ENCODE measurements at regions not wholly inside any gene's neighbourhood (a gene's known extent, or its start where the extent isn't known, plus 50 kb on each side); places are given as distances from the start of the nearest gene placed in this dataset.

DNA sequence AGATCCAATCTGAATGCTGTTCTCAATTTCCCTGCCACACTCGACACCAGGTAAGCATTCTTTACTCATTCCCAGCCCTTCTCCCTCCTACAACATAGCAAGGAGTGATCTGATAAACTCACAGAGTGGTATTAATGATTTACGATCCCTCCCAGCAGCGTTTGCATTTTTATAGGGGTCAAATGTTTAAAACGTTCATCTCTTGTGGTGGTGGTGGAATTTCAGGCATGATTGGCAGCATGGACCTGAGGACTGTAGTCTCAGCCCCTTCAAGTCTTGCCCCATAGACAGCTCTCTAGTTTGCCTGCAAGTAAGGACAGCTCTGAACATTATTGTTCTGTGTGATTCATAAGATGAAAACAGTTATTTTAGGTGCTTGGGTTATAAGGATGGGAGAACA lies 565.7 kb downstream of the EFNB2 start:
- Histone ChIP-seq H3K4me1 (ENCODE audit: low read length) (no peaks in the 10 kb centered on the region), H3K9me3 (ENCODE audit: low read length) (peaks cover 14% of the 10 kb centered on the region), H3K4me3 (ENCODE audit: low read length) (no peak overlapping the region), H3K36me3 (ENCODE audit: insufficient read depth, low read length) (no peaks in the 10 kb centered on the region), H3K4me2 (ENCODE audit: low read depth, low read length, poor library complexity, severe bottlenecking) (no peak overlapping the region), H3K9ac (ENCODE audit: low read length) (no peak overlapping the region), H4K20me1 (ENCODE audit: insufficient read depth, low read depth, low read length) (no peaks in the 10 kb centered on the region), H3K27ac (ENCODE audit: low read length) (no peak overlapping the region), H3K9me2 (replicated peaks; ENCODE audit: insufficient read depth, low read length) (no peaks in the 10 kb centered on the region), H2AFZ (ENCODE audit: low read length) (no peak overlapping the region), H3K27me3 (ENCODE audit: low read length) (no peaks in the 10 kb centered on the region), H3K79me2 (ENCODE audit: low read length) (no peaks in the 10 kb centered on the region)
- DNase-seq: no peak

DNA sequence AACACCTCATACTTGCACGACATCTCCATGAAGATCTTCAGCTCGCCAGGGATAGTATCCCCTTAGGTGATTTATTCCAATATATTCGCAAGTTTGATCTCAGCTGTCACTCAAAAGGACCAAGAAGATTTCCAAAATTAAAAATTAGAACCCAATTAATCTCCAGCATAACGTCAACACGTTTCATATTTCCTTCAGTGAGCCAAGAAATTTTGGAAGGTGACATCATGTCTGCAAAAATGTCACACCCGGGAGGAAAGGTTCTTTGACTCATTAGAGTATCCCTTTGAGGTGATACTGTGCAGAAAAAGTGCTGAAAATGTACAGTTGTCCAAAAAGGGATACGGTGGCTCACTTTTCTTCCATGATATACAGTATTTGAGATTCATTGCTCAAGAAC lies 569.6 kb downstream of the EFNB2 start:
- DNase-seq: no peak
- Histone ChIP-seq H3K9me3 (ENCODE audit: low read length) (peaks cover 14% of the 10 kb centered on the region; the same call in 1 of the 2 replicates), H2AFZ (ENCODE audit: low read length) (no peak overlapping the region), H3K4me3 (ENCODE audit: low read length) (no peak overlapping the region), H3K27me3 (ENCODE audit: low read length) (no peaks in the 10 kb centered on the region), H3K9me2 (replicated peaks; ENCODE audit: insufficient read depth, low read length) (no peaks in the 10 kb centered on the region), H3K4me2 (ENCODE audit: low read depth, low read length, poor library complexity, severe bottlenecking) (no peak overlapping the region), H3K27ac (ENCODE audit: low read length) (no peak overlapping the region), H3K9ac (ENCODE audit: low read length) (no peak overlapping the region), H3K79me2 (ENCODE audit: low read length) (no peaks in the 10 kb centered on the region), H4K20me1 (ENCODE audit: insufficient read depth, low read depth, low read length) (no peaks in the 10 kb centered on the region), H3K36me3 (ENCODE audit: insufficient read depth, low read length) (no peaks in the 10 kb centered on the region), H3K4me1 (ENCODE audit: low read length) (no peaks in the 10 kb centered on the region)

DNA sequence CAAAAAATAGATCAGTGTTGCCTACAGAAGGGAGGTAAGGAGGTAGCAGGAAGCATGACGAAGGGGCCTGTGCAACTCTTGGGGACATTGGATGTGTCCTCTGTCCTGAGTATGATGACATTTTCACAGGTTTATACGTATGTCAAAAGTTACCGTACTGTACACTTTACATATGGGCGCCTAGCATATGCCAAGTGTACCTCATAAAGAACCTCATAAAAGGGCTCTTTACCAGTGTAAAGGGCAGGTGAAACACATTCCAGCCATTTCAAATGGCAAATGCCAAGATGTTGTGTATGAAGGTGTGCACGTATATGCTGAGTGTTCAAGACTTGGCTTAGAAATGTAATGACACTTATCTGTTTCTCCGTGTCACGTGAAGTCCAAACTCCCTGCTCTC lies 573.4 kb downstream of the EFNB2 start:
- no peaks in the 10 kb centered on the region for H3K4me1 ChIP-seq (ENCODE audit: low read length)
- H3K4me3 ChIP-seq (ENCODE audit: low read length): no peak overlapping the region
- DNase-seq: no peak
- H3K36me3 ChIP-seq (ENCODE audit: insufficient read depth, low read length): no peaks in the 10 kb centered on the region
- H3K27me3 ChIP-seq (ENCODE audit: low read length): no peaks in the 10 kb centered on the region
- H3K9ac ChIP-seq (ENCODE audit: low read length): no peak overlapping the region
- peaks cover 13% of the 10 kb centered on the region; the same call in 1 of the 2 replicates for H3K9me3 ChIP-seq (ENCODE audit: low read length)
- H2AFZ ChIP-seq (ENCODE audit: low read length): no peak overlapping the region
- H3K4me2 ChIP-seq (ENCODE audit: low read depth, low read length, poor library complexity, severe bottlenecking): no peak overlapping the region
- no peaks in the 10 kb centered on the region for H3K9me2 ChIP-seq (replicated peaks; ENCODE audit: insufficient read depth, low read length)
- no peaks in the 10 kb centered on the region for H4K20me1 ChIP-seq (ENCODE audit: insufficient read depth, low read depth, low read length)
- no peak overlapping the region for H3K27ac ChIP-seq (ENCODE audit: low read length)
- no peaks in the 10 kb centered on the region for H3K79me2 ChIP-seq (ENCODE audit: low read length)

DNA sequence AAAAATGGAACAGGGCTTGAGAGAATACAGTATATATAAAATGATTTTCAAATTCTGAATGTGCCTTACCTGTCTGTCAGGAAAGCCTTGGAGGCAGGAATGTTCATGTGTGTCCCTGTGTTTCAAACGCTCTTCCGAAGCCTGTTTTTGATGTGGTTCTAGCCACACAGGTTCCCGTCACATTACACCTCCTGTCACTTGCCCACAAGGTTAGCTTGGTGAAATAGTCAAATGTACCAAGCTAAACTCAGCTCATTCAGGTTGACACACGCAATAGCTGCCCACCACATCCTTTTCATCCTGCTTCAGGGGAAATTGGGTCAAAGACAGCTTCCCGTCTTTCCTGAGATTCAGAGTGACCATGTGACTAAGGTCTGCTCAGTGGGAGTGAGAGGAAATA lies 574.0 kb downstream of the EFNB2 start:
- Histone ChIP-seq H3K79me2 (ENCODE audit: low read length) (no peaks in the 10 kb centered on the region), H3K4me1 (ENCODE audit: low read length) (no peaks in the 10 kb centered on the region), H3K4me3 (ENCODE audit: low read length) (no peak overlapping the region), H3K9ac (ENCODE audit: low read length) (no peak overlapping the region), H4K20me1 (ENCODE audit: insufficient read depth, low read depth, low read length) (no peaks in the 10 kb centered on the region), H3K27ac (ENCODE audit: low read length) (no peak overlapping the region), H3K4me2 (ENCODE audit: low read depth, low read length, poor library complexity, severe bottlenecking) (no peak overlapping the region), H3K9me3 (ENCODE audit: low read length) (peaks cover 13% of the 10 kb centered on the region; the same call in 1 of the 2 replicates), H2AFZ (ENCODE audit: low read length) (no peak overlapping the region), H3K27me3 (ENCODE audit: low read length) (no peaks in the 10 kb centered on the region), H3K36me3 (ENCODE audit: insufficient read depth, low read length) (no peaks in the 10 kb centered on the region), H3K9me2 (replicated peaks; ENCODE audit: insufficient read depth, low read length) (no peaks in the 10 kb centered on the region)
- no peak for DNase-seq

DNA sequence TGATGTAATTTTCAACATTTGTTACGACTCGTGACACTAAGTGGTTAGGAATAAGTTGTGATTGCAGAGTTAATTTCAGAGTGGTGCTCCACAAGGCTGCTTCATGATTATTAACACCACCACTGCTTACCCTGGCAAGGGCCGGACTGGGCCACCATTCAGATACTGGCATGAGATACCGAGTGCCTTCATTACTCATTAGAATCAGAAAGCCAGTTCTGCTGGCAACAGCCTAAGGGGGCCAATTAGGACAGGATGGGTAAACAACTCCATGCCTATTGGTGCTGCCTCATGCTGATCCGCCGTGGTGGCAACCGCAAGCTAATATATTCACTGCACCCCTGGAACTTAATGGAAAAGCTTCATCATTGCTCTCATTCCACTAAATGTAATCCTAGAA lies 575.1 kb downstream of the EFNB2 start:
- H3K27ac ChIP-seq (ENCODE audit: low read length): no peak overlapping the region
- H3K9ac ChIP-seq (ENCODE audit: low read length): no peak overlapping the region
- H3K4me2 ChIP-seq (ENCODE audit: low read depth, low read length, poor library complexity, severe bottlenecking): no peak overlapping the region
- no peak overlapping the region for H2AFZ ChIP-seq (ENCODE audit: low read length)
- H3K4me3 ChIP-seq (ENCODE audit: low read length): no peak overlapping the region
- H3K36me3 ChIP-seq (ENCODE audit: insufficient read depth, low read length): no peaks in the 10 kb centered on the region
- H3K9me3 ChIP-seq (ENCODE audit: low read length): peaks cover 13% of the 10 kb centered on the region; the same call in 1 of the 2 replicates
- H3K9me2 ChIP-seq (replicated peaks; ENCODE audit: insufficient read depth, low read length): no peaks in the 10 kb centered on the region
- H4K20me1 ChIP-seq (ENCODE audit: insufficient read depth, low read depth, low read length): no peaks in the 10 kb centered on the region
- no peaks in the 10 kb centered on the region for H3K27me3 ChIP-seq (ENCODE audit: low read length)
- H3K4me1 ChIP-seq (ENCODE audit: low read length): no peaks in the 10 kb centered on the region
- no peak for DNase-seq
- H3K79me2 ChIP-seq (ENCODE audit: low read length): no peaks in the 10 kb centered on the region

DNA sequence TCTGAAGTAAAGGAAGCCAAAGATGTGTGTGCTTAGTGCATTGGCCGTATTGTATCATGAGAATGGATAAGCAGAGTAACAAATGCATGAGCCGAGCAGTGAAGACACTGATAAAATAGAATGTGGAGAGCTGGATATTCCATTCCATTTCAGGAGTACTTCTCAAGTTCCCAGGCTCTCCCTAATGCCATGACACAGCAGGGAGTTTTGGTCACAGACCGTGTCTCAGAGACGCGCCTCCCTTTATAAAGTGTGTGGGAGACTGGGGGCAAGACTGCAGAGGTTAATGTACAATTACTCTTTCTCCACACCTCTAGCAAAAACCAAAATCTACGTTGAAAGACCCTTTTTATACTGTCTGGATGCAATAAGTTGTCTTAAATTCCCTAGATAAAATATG lies 575.6 kb downstream of the EFNB2 start:
- Histone ChIP-seq H3K36me3 (ENCODE audit: insufficient read depth, low read length) (no peaks in the 10 kb centered on the region), H3K4me3 (ENCODE audit: low read length) (no peak overlapping the region), H2AFZ (ENCODE audit: low read length) (no peak overlapping the region), H4K20me1 (ENCODE audit: insufficient read depth, low read depth, low read length) (no peaks in the 10 kb centered on the region), H3K9me2 (replicated peaks; ENCODE audit: insufficient read depth, low read length) (no peaks in the 10 kb centered on the region), H3K4me1 (ENCODE audit: low read length) (no peaks in the 10 kb centered on the region), H3K4me2 (ENCODE audit: low read depth, low read length, poor library complexity, severe bottlenecking) (no peak overlapping the region), H3K79me2 (ENCODE audit: low read length) (no peaks in the 10 kb centered on the region), H3K9ac (ENCODE audit: low read length) (no peak overlapping the region), H3K9me3 (ENCODE audit: low read length) (peaks cover 13% of the 10 kb centered on the region; the same call in 1 of the 2 replicates), H3K27ac (ENCODE audit: low read length) (no peak overlapping the region), H3K27me3 (ENCODE audit: low read length) (no peaks in the 10 kb centered on the region)
- no peak for DNase-seq

DNA sequence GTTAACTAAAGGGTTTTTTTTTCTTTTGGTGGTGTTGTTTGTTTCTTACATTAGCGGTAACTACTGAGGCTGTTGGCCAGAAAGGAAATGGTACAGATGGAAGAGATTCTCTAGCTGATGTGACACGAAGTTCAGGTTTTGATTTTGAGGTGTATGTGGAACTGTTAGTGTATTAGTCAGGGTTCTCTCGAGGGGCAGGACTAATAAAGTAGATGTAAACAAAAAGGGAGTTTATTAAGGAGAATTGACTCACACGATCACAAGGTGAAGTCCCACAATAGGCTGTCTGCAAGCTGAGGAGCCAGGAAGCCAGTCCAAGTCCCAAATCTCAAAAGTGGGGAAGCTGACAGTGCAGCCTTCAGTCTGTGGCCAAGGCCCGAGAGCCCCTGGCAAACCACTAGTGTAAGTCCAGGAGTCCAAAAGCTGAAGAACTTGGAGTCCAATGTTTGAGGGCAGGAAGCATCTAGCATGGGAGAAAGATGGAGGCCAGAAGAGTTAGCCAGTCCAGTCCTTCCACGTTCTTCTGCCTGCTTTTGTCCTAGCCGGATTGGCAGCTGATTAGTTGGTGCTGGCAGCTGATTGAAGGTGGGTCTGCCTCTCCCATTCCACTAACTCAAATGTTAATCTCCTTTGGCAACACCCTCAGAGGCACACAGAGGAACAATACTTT lies 577.6 kb downstream of the EFNB2 start:
- no peaks in the 10 kb centered on the region for H3K79me2 ChIP-seq (ENCODE audit: low read length)
- no peaks in the 10 kb centered on the region for H3K9me2 ChIP-seq (replicated peaks; ENCODE audit: insufficient read depth, low read length)
- H3K36me3 ChIP-seq (ENCODE audit: insufficient read depth, low read length): no peaks in the 10 kb centered on the region
- no peaks in the 10 kb centered on the region for H3K27me3 ChIP-seq (ENCODE audit: low read length)
- no peak overlapping the region for H3K9ac ChIP-seq (ENCODE audit: low read length)
- H3K4me1 ChIP-seq (ENCODE audit: low read length): no peaks in the 10 kb centered on the region
- H3K27ac ChIP-seq (ENCODE audit: low read length): no peak overlapping the region
- H2AFZ ChIP-seq (ENCODE audit: low read length): no peak overlapping the region
- no peak for DNase-seq
- H3K9me3 ChIP-seq (ENCODE audit: low read length): peaks cover 17% of the 10 kb centered on the region
- H4K20me1 ChIP-seq (ENCODE audit: insufficient read depth, low read depth, low read length): no peaks in the 10 kb centered on the region
- no peak overlapping the region for H3K4me2 ChIP-seq (ENCODE audit: low read depth, low read length, poor library complexity, severe bottlenecking)
- no peak overlapping the region for H3K4me3 ChIP-seq (ENCODE audit: low read length)

DNA sequence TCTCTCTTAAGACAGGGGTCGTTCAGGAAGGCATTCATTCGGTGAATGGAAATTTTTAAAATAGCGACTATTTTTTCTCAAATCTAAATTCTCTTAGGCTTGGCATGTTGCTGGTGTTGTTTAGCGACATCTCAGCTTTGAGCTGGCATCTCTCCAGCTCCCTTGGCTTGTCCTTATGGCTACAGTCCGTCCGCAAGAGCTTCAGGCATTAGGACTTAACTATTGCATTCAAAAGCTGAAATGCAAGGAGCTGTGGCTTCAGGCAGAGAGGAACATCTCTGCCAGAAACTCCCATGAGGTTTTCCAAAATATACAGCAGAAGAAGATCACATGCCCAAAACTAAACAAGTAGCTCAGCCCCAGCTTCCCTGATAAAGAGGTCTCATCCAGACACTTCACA lies 578.5 kb downstream of the EFNB2 start:
- H3K4me3 ChIP-seq (ENCODE audit: low read length): no peak overlapping the region
- no peaks in the 10 kb centered on the region for H4K20me1 ChIP-seq (ENCODE audit: insufficient read depth, low read depth, low read length)
- no peaks in the 10 kb centered on the region for H3K9me2 ChIP-seq (replicated peaks; ENCODE audit: insufficient read depth, low read length)
- H3K27me3 ChIP-seq (ENCODE audit: low read length): no peaks in the 10 kb centered on the region
- no peaks in the 10 kb centered on the region for H3K79me2 ChIP-seq (ENCODE audit: low read length)
- DNase-seq: no peak
- no peak overlapping the region for H3K9ac ChIP-seq (ENCODE audit: low read length)
- H3K36me3 ChIP-seq (ENCODE audit: insufficient read depth, low read length): no peaks in the 10 kb centered on the region
- H3K4me1 ChIP-seq (ENCODE audit: low read length): no peaks in the 10 kb centered on the region
- H3K27ac ChIP-seq (ENCODE audit: low read length): no peak overlapping the region
- peaks cover 17% of the 10 kb centered on the region for H3K9me3 ChIP-seq (ENCODE audit: low read length)
- H3K4me2 ChIP-seq (ENCODE audit: low read depth, low read length, poor library complexity, severe bottlenecking): no peak overlapping the region
- H2AFZ ChIP-seq (ENCODE audit: low read length): no peak overlapping the region

DNA sequence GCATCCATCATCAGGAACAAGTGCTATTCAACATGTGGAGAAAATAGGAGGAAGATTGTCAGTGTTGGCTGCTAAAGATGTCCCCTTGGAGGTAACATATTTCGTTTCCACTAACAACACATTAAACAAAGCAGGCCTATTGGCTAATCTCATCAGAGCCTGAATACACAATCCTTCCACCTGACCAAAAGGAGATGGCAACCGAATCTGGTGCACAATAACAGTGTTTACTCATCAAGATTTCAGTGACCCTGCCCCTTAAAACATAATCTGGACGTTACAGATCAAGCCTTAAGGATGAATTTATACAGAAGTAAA lies 582.5 kb downstream of the EFNB2 start:
- Histone ChIP-seq H3K4me2 (ENCODE audit: low read depth, low read length, poor library complexity, severe bottlenecking) (no peak overlapping the region), H4K20me1 (ENCODE audit: insufficient read depth, low read depth, low read length) (no peaks in the 10 kb centered on the region), H3K4me3 (ENCODE audit: low read length) (no peak overlapping the region), H3K36me3 (ENCODE audit: insufficient read depth, low read length) (no peaks in the 10 kb centered on the region), H3K27ac (ENCODE audit: low read length) (no peak overlapping the region), H3K27me3 (ENCODE audit: low read length) (no peaks in the 10 kb centered on the region), H3K9ac (ENCODE audit: low read length) (no peak overlapping the region), H3K9me3 (ENCODE audit: low read length) (peaks cover 8% of the 10 kb centered on the region), H3K79me2 (ENCODE audit: low read length) (no peaks in the 10 kb centered on the region), H3K9me2 (replicated peaks; ENCODE audit: insufficient read depth, low read length) (no peaks in the 10 kb centered on the region), H2AFZ (ENCODE audit: low read length) (no peak overlapping the region), H3K4me1 (ENCODE audit: low read length) (no peaks in the 10 kb centered on the region)
- DNase-seq: no peak
